RCC 7860 (cell line): ENCODE measurements at regions not wholly inside any gene's neighbourhood (a gene's known extent, or its start where the extent isn't known, plus 50 kb on each side); places are given as distances from the start of the nearest gene placed in this dataset.

Experiments
- DNase-seq: peaks from one replicate; pipeline ENCODE4 v3.0.0-alpha.2; 2015; ENCODE audit warnings: low spot score
- FAIRE-seq: peaks from 2 replicates; lab custom pipeline; 2012; peaks lifted over from hg19 to GRCh38; lab: Jason Lieb, UNC

DNA sequence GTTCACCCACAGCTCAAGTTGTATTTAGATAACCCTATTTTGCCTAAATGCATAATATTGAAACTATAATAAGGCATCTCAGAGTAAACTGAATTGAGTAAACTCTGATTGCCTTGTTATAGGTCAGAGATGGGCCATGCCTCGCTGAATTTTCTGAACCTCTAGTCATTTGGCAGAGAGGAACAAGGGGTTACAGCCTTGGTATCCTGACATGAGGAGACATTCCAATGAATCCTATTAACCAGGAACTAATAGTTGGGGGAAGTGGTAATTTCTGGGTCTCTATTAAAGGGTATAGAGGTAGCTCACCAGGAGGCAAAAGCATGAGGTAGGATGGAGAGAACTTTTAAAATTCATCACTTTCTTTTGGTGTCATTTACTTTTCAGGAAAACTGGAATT, 227.4 kb upstream of the CHST9 start:
- peak; percentile 24 for FAIRE-seq
- no peak for DNase-seq

GRCh38 chr18:27411911-27412310, 226.8 kb upstream of the CHST9 start:
- DNase-seq (peak; percentile 50), FAIRE-seq (no peak)

DNA sequence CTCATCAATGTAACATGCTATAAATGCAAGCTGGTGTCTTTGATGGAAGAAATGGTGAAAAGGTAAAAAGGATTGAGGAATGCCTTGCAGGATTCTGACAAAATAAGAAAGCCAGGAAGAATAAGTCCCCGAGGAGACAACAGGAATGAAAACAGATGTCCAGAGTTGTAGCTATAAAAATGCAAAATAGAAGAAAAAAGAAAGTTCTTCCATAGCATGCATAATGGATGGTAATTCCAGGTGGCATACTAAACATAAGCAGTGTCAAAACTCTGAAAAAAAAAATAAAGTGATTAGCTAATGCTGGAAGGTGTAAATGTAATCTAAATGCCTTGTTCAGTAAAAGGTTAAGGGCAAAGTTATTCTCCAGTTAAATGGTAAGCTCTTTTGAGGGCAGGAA, 225.9 kb upstream of the CHST9 start:
- DNase-seq (no peak), FAIRE-seq (no peak)

GRCh38 chr18:27404855-27405254, 219.7 kb upstream of the CHST9 start:
- no peak for FAIRE-seq
- DNase-seq = no peak

- DNase-seq (no peak), FAIRE-seq (no peak)
Measured at GRCh38 chr18:27400001-27400400, 214.9 kb upstream of the CHST9 start.

- FAIRE-seq = no peak
- DNase-seq = no peak
Measured at GRCh38 chr18:27395752-27396151, 210.6 kb upstream of the CHST9 start.

DNA sequence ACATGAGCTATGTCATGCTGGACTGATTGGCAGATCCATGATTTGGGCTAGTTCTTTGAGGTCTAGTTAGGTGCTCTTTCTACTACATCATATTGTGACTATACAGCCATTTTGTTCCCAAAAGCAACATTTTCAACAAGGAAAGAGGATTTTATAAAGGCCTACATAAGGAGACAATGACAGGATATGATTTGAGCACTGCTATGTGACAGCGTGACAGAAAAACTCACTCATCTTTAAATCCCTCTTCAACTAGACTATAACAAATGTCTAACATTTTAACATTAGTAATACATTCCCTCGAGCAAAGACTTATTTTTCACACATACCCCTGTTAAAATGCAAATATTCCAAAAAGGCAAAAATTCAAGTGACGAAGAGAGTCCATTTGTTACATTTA, 209.6 kb upstream of the CHST9 start:
- no peak for DNase-seq
- FAIRE-seq = no peak

GRCh38 chr18:27382567-27383216, 197.6 kb upstream of the CHST9 start:
- no peak for DNase-seq
- no peak for FAIRE-seq

DNA sequence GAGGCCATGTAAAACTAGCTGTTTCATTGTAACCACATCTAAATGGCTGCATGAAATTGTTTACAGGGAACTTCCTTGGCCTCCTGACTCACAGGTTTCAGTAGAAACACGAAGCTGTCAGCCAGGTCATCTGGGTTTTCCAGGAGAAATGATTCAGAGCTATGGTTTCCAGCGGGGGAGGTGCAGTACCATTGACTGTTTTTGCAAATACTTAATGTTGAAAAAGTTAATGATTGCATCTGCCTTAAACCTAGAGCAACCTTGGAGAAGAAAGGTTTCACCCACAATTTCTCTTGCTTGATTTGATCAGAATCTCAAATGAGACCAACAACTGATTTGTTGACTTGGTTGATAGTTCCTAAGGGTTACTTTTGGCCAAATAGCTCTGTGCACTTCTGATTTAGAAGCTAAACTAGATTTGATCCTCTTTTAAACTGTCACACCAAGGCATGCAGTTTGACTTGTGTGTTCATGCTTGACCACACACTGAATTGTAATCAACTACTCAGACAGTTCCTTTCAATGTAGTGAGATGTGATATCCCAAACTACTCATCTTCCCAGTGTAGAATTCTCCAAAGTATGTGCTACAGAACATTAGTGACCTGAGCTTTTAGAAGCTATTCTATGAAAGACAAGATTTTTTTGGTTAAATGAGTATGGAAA, 193.5 kb upstream of the CHST9 start:
- FAIRE-seq = peak; percentile 97
- DNase-seq = peak; percentile 89

- DNase-seq = peak; percentile 70
- FAIRE-seq = peak; percentile 95
Measured at GRCh38 chr18:27377251-27377650, 192.1 kb upstream of the CHST9 start.

DNA sequence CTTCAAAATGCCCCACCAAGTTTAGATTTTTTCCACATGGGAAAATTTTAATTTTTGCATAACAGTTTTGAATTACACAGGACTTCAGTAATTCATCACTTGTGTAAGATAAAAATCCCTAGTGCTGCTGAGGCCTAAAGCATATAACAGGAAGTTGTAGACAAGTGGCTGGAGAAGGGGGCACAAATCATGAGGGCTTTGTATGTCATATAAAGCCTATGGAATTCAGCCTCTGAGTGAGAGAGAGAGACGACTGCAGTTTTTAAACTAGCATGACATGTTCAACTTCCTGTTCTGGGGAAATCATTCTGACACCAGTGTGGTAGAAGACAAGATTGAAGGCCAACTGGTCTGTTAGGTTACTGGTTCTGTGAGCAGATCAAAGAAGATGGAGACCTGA, 187.3 kb upstream of the CHST9 start:
- FAIRE-seq (no peak), DNase-seq (no peak)

DNA sequence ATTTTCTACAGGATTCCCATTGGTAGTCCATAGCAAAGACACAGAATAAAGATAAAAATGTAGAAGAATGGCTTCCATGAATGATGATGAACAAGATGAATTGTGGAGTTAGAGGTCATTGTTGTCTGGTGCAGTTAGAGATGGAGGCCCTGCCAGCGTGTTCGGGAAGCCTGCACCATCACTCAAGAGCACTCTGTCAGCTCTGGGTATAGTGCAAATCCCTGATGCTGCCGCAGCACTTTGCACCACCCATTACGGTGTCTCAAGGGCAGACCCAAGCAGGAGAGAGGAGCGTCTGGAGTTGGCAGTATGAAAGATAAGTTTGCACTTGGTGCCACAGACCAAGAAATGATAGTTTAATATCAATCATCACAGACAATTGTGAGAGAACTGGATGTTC, 181.6 kb upstream of the CHST9 start:
- no peak for DNase-seq
- no peak for FAIRE-seq

- FAIRE-seq (no peak), DNase-seq (no peak)
Measured at GRCh38 chr18:27366151-27366550, 181.0 kb upstream of the CHST9 start.

DNA sequence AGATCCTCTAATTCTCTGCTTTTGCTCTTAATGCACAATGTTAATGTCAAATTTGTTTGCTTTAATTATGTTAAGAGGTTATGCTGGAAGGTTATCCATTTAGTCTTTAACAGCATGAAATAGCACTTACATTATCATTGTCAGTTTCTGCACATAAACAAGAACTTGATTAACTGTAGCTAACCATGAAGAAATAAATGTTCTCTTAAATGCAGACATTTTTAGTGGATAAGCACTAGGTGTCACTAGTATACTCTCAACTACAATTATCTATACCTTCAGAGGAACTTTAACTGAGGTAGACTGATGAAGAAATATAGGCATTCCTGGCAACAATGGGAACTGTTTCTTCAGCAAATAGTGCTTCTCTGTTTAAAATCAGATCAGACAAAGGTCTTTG, 178.8 kb upstream of the CHST9 start:
- FAIRE-seq = peak; percentile 76
- DNase-seq = peak; percentile 49

GRCh38 chr18:27361477-27361876, 176.4 kb upstream of the CHST9 start:
- DNase-seq (no peak), FAIRE-seq (no peak)

- DNase-seq = no peak
- FAIRE-seq = no peak
Measured at GRCh38 chr18:27355308-27355707, 170.2 kb upstream of the CHST9 start.

DNA sequence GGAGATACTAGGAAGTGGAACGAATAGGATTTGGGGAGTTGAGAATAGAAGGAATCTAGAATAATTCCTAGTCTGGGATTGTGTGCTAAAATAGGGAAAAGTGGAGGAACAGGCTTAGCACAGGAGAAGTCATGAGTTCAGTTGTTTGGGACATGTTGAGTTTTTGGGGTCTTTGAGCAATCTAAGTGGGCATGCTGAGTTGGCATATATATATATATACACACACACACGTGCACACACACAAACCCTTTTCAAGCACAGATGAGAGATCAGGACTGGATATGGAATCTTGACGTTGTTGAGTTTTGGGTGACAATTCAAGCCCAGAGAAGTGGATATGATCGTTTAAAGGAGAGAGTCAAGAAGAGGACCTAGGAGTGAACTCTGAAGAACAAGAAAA, 168.2 kb upstream of the CHST9 start:
- DNase-seq (no peak), FAIRE-seq (no peak)

DNA sequence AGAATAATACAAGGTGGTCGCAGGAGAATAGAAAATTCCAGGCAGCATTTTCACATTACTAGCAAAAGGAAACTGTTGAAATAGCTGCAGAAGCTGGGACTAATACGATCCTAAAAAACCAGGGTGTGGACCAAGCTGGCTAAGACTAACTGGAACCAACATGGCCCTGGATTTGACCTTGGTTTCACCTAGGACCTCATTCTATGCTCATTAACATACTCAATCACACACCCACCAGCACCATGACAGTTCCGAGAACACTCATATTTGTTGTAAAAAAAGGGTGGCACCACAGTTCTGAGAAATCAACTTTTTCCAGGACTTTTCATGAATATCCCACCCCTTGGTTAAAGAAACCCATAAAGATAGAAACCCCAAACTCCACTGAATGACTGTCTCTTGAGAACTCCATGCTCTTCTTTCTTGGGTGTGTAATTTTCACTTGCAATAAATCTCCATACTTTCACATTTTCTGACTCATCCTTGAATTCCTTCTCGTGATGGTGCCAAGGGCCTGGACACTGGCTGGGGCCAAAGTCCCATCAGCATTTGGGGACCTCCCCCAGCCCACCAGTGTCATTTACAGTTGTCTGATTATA, 164.3 kb upstream of the CHST9 start:
- FAIRE-seq = no peak
- no peak for DNase-seq

GRCh38 chr18:27331606-27332005, 146.5 kb upstream of the CHST9 start:
- FAIRE-seq (no peak), DNase-seq (no peak)

DNA sequence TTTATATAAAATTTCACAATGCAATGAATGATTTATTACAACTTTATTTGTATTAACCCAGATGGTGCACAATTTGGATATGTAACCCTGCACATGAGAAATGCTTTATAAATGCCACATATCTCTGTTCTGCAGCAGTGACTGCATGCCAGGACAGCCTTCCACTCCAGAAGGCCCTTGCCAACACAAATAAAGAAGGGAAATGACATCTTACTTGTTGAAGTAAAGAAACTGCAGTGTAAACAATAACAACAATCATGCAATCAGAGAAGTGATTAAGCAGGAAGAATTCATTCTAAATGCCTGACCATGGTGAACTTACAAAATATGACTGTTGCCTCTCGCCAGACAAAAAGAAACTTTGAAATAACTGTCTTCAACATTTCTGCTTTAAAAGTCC, 129.9 kb upstream of the CHST9 start:
- no peak for FAIRE-seq
- no peak for DNase-seq

DNA sequence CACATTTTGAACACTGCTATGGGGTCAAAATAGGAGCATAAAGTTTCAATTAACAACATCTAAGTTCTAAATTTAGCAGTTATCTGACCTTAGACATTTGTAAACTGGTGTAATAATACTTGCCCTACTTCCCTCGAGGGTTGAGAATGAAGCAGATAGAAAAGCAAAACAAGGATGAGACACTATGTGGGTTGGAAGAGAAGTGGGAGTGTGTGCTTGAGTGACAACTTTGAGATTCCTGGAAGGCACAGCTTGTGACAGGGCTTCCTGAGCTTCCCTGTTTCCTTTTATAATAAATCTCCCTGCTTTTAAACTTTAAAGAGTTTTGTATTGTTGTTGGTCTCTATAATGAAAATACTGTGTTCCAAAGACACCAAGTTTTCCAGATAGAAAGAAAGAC, 128.6 kb upstream of the CHST9 start:
- FAIRE-seq (no peak), DNase-seq (no peak)

DNA sequence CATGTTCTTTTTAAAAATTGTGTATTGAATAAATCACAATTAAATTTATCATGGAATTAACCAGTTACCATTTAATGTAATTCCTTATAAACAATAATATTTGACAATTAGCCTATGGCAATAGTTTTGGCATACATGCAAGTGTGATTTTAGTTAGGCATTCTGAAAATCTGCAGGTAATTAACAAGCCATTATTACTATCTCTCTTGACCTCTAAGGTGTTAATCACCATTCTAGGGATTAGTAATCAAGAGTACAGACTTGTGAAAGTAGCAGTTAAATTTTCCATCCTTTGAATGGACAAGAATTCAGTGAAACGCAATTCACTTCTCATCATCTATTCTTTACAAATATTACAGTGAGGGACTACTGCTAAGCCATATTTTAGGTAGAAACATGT, 127.7 kb upstream of the CHST9 start:
- no peak for DNase-seq
- no peak for FAIRE-seq
